Suprapubic skin (tissue), 4 donors: ENCODE measurements at regions not wholly inside any gene's neighbourhood (a gene's known extent, or its start where the extent isn't known, plus 50 kb on each side); places are given as distances from the start of the nearest gene placed in this dataset.

ENCODE experiments used
- DNase-seq, 2 donors: peaks; one replicate each; pipeline ENCODE4 v3.0.0-alpha.2; 2019; ENCODE audit warnings: low spot score in 2 of 2
- H3K27ac ChIP-seq: fragments of 200-600 bp; sonication (generic); one replicate; pipeline ENCODE4 v1.5.1; 2019
- H3K27me3 ChIP-seq: fragments of 200-600 bp; sonication (generic); one replicate; pipeline ENCODE4 v1.5.1; 2019
- H3K36me3 ChIP-seq: fragments of 200-600 bp; sonication (generic); one replicate; pipeline ENCODE4 v1.5.1; 2019
- H3K4me1 ChIP-seq: fragments of 200-600 bp; sonication (generic); one replicate; pipeline ENCODE4 v1.5.1; 2019
- H3K4me3 ChIP-seq: fragments of 200-600 bp; sonication (generic); one replicate; pipeline ENCODE4 v1.5.1; 2019; ENCODE audit warnings: mild to moderate bottlenecking
- H3K9me3 ChIP-seq: fragments of 200-600 bp; sonication (generic); one replicate; pipeline ENCODE4 v1.5.1; 2019
- EP300 ChIP-seq: sonication (generic); formaldehyde crosslinking; IDR thresholded peaks from one replicate; pipeline ENCODE4 v1.6.1; 2017; ENCODE audit warnings: antibody characterized with exemption
- POLR2A ChIP-seq, 2 donors: fragments of 450-650 bp; IDR thresholded peaks; one replicate each; pipeline ENCODE4 v1.6.1; 2017; ENCODE audit warnings: antibody characterized with exemption in 2 of 2, mild to moderate bottlenecking in 2 of 2, moderate library complexity in 2 of 2
- POLR2AphosphoS5 ChIP-seq, 3 donors: sonication (generic); formaldehyde crosslinking; IDR thresholded peaks; one replicate each; pipeline ENCODE4 v1.6.1; 2017; ENCODE audit warnings: antibody characterized with exemption in 3 of 3
- WGBS: methylation state at CpG from one replicate; pipeline ENCODE4 v1.1.5; 2018; 5-methylcytosine and 5-hydroxymethylcytosine counted together
- TF ChIP-seq, protein P1 (sequence below), 2 donors: fragments of 200-600 bp in 1 of 2; fragments of 450-650 bp in 1 of 2; sonication (generic) in 1 of 2; IDR thresholded peaks; one replicate each; pipeline ENCODE4 v1.5.1; 2016 to 2019; ENCODE audit warnings: antibody characterized with exemption in 2 of 2, mild to moderate bottlenecking in 1 of 2, moderate library complexity in 1 of 2

DNA sequence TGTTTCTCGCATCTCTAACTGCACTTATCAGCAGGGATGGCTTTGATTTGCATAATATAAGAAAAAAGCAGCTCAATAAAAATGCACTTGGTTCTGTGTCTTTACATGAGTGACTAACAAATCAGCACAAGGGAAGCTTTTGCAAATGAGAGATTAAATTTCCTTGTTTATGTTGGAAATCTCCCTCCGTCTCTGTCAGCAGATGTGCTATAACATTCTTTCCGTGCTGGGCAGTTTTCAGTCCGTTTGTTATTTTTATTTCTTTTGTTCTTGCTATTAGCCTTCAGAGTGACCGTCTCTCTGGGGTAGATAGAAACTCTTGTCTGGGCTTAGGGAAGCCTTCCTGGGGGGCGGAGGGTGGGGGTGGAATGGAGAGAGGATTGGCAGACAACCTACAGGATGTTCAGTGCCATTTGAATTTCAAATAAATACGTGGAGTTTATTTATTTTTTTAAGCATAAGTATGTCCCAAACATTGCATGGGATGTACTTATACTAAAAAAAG lies 96.0 kb downstream of the GATA3 start:
- Histone ChIP-seq H3K9me3 (no peaks in the 10 kb centered on the region), H3K36me3 (no peaks in the 10 kb centered on the region), H3K4me1 (no peaks in the 10 kb centered on the region), H3K27me3 (peaks cover 3% of the 10 kb centered on the region), H3K4me3 (no peak overlapping the region), H3K27ac (no peak overlapping the region)
- WGBS: 83% methylated on average over 7 of the region's 7 CpGs
- TF ChIP-seq POLR2AphosphoS5 (IDR thresholded peaks at IDR 0.05) (no peak), EP300 (no peak), POLR2A (IDR thresholded peaks at IDR 0.05) (no peak)
- TF ChIP-seq, protein P1, sequence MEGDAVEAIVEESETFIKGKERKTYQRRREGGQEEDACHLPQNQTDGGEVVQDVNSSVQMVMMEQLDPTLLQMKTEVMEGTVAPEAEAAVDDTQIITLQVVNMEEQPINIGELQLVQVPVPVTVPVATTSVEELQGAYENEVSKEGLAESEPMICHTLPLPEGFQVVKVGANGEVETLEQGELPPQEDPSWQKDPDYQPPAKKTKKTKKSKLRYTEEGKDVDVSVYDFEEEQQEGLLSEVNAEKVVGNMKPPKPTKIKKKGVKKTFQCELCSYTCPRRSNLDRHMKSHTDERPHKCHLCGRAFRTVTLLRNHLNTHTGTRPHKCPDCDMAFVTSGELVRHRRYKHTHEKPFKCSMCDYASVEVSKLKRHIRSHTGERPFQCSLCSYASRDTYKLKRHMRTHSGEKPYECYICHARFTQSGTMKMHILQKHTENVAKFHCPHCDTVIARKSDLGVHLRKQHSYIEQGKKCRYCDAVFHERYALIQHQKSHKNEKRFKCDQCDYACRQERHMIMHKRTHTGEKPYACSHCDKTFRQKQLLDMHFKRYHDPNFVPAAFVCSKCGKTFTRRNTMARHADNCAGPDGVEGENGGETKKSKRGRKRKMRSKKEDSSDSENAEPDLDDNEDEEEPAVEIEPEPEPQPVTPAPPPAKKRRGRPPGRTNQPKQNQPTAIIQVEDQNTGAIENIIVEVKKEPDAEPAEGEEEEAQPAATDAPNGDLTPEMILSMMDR (IDR thresholded peaks at IDR 0.05): no peak
- no peak for DNase-seq

DNA sequence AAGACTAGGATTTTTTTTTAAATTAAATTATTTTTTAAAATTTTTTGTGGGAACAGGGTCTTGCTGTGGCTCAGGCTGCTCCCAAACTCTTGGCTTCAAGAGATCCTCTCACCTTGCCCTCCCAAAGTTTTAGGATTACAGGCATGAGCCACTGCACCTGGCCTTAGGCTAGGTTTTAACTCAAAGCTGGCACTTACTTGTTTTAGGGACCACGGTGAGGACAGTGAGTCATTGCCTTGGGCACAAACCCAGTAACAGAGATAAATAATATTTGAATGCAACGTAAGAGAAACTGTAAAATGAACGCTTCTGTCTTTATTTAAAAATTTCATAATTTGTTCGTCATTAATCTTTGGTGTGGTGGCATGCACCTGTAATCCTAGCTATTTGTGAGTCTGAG lies 96.6 kb downstream of the GATA3 start:
- Histone ChIP-seq H3K27ac (no peak overlapping the region), H3K4me1 (no peaks in the 10 kb centered on the region), H3K27me3 (peaks cover 3% of the 10 kb centered on the region), H3K9me3 (no peaks in the 10 kb centered on the region), H3K4me3 (no peak overlapping the region), H3K36me3 (no peaks in the 10 kb centered on the region)
- DNase-seq: no peak
- WGBS: 63% methylated on average over 4 of the region's 4 CpGs
- TF ChIP-seq POLR2AphosphoS5 (IDR thresholded peaks at IDR 0.05) (no peak), EP300 (no peak), POLR2A (IDR thresholded peaks at IDR 0.05) (no peak)
- TF ChIP-seq, protein P1 (IDR thresholded peaks at IDR 0.05): no peak

DNA sequence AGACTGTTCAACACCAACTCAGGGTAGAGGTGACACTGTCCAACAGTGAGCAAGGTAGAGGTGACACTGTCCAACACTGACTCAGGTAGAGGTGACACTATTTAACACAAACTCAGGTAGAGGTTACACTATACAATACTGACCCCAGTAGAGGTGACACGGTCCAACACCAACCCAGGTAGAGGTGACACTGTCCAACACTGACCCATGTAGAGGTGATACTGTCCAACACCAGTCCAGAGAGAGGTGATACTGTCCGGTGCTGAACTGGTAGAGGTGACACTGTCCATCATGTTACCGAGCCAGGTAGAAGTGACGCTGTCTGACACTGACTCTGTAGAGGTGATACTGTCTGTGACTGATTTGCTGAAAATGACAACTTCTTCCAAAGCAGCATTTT lies 102.4 kb downstream of the GATA3 start:
- H3K36me3 ChIP-seq: no peaks in the 10 kb centered on the region
- H3K4me3 ChIP-seq: no peak overlapping the region
- WGBS: 90% methylated on average over 4 of the region's 4 CpGs
- H3K27me3 ChIP-seq: peaks cover 3% of the 10 kb centered on the region
- TF ChIP-seq POLR2AphosphoS5 (IDR thresholded peaks at IDR 0.05): no peak
- no peaks in the 10 kb centered on the region for H3K9me3 ChIP-seq
- DNase-seq: no peak
- H3K27ac ChIP-seq: no peak overlapping the region
- H3K4me1 ChIP-seq: no peaks in the 10 kb centered on the region

DNA sequence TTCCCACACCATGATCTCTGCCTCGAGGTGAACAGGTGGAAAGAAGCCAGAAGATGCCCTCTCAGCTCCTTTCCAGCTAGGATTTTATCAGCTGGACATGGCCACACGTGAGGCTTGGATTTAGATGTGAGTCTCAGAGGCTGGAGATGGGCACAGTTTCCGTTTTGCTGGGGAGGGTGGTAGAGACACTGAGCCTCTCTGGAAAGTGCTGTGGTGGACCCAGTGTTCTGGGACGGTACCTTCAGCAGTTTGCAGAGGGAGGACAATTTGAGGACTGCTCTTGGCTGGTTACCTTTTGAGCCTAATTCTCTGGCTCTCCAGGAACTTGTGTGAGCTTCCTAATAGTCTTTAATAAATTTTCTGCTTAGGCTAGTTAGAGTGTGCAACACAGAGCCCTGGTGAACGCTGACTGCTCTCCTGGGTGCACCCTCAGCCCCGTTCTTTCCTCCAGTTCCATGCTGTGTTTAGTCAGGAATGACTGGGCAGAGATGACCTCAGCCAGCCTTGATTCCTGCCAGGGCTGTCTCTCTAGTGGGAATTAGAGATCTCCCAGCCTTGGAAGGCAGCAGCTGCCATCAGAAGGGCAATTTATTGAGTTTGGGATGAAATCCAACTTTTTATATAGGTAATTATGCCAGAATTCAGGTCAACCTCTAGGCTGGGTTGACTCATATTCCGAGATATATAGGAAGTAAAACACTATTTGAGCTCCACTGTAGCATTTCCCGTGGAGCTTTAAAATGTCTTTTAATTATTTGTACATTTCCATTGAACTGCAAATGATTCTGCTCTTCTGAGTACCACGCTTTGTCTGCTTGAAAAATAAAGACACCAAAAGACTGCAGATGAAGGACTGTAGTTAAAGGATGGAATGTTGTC lies 103.9 kb downstream of the GATA3 start:
- no peak overlapping the region for H3K4me3 ChIP-seq
- no peaks in the 10 kb centered on the region for H3K9me3 ChIP-seq

DNA sequence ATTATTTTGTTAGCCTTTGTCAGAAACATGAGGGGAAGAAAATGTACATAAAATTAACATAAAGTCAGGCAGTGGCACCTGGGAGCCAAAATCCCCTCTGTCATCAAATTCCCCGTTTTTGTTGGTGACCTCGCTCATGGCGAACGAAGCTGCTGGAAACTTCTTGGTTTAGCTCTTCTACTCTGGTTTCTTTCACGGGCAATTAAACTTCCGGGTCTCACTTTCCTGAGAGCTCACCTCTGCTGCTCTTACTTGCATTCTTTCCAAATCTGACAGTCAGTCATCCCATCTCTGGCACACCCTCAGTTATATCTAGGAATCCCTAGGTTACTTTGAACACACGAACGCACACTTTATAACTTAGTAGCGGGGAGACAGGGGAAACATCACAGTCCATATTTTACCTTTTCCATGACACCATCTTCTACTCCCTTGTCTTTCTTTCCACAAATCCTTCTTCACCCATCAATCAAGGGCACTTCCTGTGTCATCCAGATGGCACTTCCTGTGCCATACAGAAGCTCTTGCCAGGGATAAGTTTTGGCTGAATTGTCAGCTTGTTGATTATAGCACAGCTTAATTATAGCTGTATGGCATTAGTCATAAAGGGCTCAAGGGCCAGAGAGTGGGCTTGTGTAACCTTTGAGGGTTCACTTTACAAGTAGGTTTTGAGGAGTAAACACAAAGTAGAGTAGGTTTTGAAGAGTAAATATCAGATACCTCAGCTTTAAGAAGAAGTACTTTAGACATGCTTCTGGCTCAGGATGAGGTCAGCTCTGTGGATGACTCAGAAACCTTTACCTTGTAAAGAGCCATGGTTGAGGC lies 105.1 kb downstream of the GATA3 start:
- H3K27ac ChIP-seq: no peak overlapping the region

More for the DNA sequence above, 103.9 kb downstream of the GATA3 start:
- peaks cover 1% of the 10 kb centered on the region for H3K27me3 ChIP-seq
- no peaks in the 10 kb centered on the region for H3K4me1 ChIP-seq
- no peak for DNase-seq
- no peaks in the 10 kb centered on the region for H3K36me3 ChIP-seq
- H3K27ac ChIP-seq: no peak overlapping the region
- WGBS: 38% methylated on average over 9 of the region's 9 CpGs
- TF ChIP-seq POLR2A (IDR thresholded peaks at IDR 0.05) (no peak), EP300 (no peak), POLR2AphosphoS5 (IDR thresholded peaks at IDR 0.05) (no peak)
- TF ChIP-seq, protein P1 (IDR thresholded peaks at IDR 0.05): no peak

More for the DNA sequence above, 105.1 kb downstream of the GATA3 start:
- H3K36me3 ChIP-seq: no peaks in the 10 kb centered on the region
- whole genome bisulfite sequencing: 53% methylated on average over 9 of the region's 9 CpGs
- H3K4me3 ChIP-seq: no peak overlapping the region
- TF ChIP-seq EP300 (no peak), POLR2A (IDR thresholded peaks at IDR 0.05) (no peak), POLR2AphosphoS5 (IDR thresholded peaks at IDR 0.05) (no peak)
- TF ChIP-seq, protein P1 (IDR thresholded peaks at IDR 0.05): no peak
- DNase-seq: no peak
- H3K4me1 ChIP-seq: no peaks in the 10 kb centered on the region
- no peaks in the 10 kb centered on the region for H3K27me3 ChIP-seq
- H3K9me3 ChIP-seq: no peaks in the 10 kb centered on the region
